ENCODE measurements at regions not wholly inside any gene's neighbourhood (a gene's known extent, or its start where the extent isn't known, plus 50 kb on each side); places are given as distances from the start of the nearest gene placed in this dataset.

DNA sequence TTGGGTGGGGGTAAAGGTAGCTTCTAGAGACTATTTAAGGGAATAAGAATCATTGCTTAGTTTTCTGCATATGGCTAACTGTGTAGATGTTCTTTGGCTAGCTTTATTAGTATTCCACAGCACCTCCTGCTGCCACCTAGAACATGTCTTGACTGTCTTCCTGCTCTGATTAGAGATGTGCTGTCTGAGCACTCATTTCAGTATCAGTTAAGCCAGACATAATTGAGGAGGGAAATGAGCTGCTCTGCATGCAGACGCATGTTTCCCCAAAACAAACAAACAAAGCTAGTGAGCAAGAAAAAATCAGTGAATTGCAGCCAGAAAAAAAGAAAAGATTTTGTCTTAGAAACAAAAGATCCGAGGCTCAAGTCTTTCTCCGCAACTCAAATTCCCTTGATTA is 402.2 kb downstream of the AASDHPPT start:
- ChIA-PET POLR2A (ENCODE audit: partially characterized antibody) (no interaction called here), CTCF (ENCODE audit: partially characterized antibody) (no interaction called here)
- Histone ChIP-seq H3K9me3 (ENCODE audit: control insufficient read depth in 1 of 2, low read length in 2 of 2) (no peaks in the 10 kb centered on the region), H3K4me3 (ENCODE audit: low read length in 2 of 2) (no peak overlapping the region), H3K27me3 (ENCODE audit: insufficient read depth, low read length) (no peaks in the 10 kb centered on the region), H3K27ac (ENCODE audit: low read depth, low read length) (no peak overlapping the region), H3K4me1 (ENCODE audit: insufficient read depth, low read length) (no peaks in the 10 kb centered on the region), H3K36me3 (ENCODE audit: insufficient read depth, low read length) (no peaks in the 10 kb centered on the region)
- Mint-ChIP-seq H3K9me3 (peaks cover 0 to 4% (median under 1%) of the 10 kb centered on the region in 8 donors), H3K27ac (no peak overlapping the region), H3K36me3 (no peaks in the 10 kb centered on the region), H3K4me3 (no peak overlapping the region), H3K4me1 (no peaks in the 10 kb centered on the region), H3K27me3 (no peaks in the 10 kb centered on the region)
- intact Hi-C loops (cut with micrococcal nuclease): no loop called here
- no peak for DNase-seq

DNA sequence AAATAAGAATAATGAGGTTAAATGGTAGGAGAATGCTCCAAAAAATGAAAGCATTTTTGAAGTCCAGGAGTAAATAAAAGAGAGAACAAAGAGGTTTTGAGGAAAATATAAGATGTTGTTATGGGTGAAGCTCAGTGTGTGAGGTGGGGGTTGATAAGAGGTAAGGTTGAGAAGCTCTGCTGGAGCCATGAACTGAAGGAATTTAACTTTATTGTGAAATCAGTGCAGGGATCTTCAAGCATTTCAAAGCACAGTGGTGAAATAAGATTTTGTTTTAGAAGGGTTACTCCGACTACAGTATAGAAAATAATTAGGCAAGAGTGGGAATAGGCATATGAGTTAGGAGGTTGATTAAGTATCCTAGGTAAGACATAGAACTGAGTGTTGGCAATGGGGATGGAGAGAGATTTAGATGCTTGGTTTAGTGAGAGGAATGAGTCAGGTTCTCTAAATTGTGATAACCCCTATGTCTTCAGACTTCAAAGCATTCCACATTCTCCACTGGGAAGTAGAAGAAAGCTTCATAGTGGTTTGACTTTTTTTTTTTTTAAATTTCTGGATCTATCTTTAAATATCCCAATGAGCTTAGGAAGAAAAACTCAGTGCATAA is 403.2 kb downstream of the AASDHPPT start:
- intact Hi-C loops (cut with micrococcal nuclease): no loop called here
- Mint-ChIP-seq H3K4me1 (no peaks in the 10 kb centered on the region), H3K27me3 (no peaks in the 10 kb centered on the region), H3K36me3 (no peaks in the 10 kb centered on the region), H3K4me3 (no peak overlapping the region), H3K9me3 (peaks cover 0 to 4% (median 0%) of the 10 kb centered on the region in 8 donors), H3K27ac (no peak overlapping the region)
- CTCF ChIA-PET (ENCODE audit: partially characterized antibody): no interaction called here
- H3K4me3 ChIP-seq (ENCODE audit: low read length in 2 of 2): no peak overlapping the region
- H3K36me3 ChIP-seq (ENCODE audit: insufficient read depth, low read length): no peaks in the 10 kb centered on the region
- no peak for DNase-seq
- H3K9me3 ChIP-seq (ENCODE audit: control insufficient read depth in 1 of 2, low read length in 2 of 2): no peaks in the 10 kb centered on the region
- POLR2A ChIA-PET (ENCODE audit: partially characterized antibody): no interaction called here
- H3K27ac ChIP-seq (ENCODE audit: low read depth, low read length): no peak overlapping the region
- no peaks in the 10 kb centered on the region for H3K4me1 ChIP-seq (ENCODE audit: insufficient read depth, low read length)
- H3K27me3 ChIP-seq (ENCODE audit: insufficient read depth, low read length): no peaks in the 10 kb centered on the region

DNA sequence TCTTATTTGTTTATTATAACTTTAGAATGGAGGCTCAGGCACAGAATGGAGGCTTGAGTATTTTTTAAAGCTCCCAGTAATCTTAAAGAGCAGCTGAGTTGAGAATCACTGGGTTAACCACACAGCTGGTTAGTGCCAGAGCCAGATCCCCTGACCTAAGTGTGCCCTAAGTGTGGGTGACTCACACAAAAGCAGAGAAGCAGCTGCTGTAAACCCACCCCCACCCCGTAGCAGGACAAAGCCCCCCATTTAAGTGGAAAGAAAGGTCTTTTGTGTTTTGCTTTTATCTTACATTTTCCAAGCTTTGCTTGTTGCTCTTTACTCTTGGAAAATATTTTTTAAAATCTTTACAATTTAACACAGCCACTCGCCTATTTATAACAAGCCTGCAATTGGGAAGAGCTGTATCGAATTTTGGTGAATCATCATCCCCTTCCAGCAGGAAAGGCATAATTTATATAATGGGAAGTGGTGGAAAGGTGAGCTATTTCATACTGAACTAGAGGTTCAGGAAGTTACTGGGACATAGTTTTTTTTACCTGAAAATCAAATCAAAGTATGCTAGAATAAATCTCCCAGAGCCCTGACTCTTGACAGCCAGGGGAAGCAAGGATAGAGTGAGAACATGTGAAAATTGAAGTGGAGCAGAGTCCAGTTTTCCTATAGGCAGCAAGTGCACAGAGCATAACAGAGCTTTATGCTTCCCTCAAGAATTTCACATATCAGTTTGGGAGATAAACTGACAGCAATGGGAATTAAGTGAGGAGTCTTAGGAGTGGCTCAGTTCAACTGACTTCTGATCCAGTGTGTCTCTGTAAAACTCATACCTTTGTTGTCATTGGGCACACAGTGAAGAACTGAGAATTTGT is 405.7 kb downstream of the AASDHPPT start:
- Mint-ChIP-seq H3K4me3 (no peak overlapping the region), H3K36me3 (no peaks in the 10 kb centered on the region), H3K4me1 (no peaks in the 10 kb centered on the region), H3K9me3 (peaks cover 0 to 4% (median 0%) of the 10 kb centered on the region in 8 donors), H3K27ac (no peak overlapping the region), H3K27me3 (no peaks in the 10 kb centered on the region)
- ChIA-PET POLR2A (ENCODE audit: partially characterized antibody) (no interaction called here), CTCF (ENCODE audit: partially characterized antibody) (no interaction called here)
- Histone ChIP-seq H3K36me3 (ENCODE audit: insufficient read depth, low read length) (no peaks in the 10 kb centered on the region), H3K4me3 (ENCODE audit: low read length in 2 of 2) (no peak overlapping the region), H3K9me3 (ENCODE audit: control insufficient read depth in 1 of 2, low read length in 2 of 2) (no peaks in the 10 kb centered on the region), H3K27ac (ENCODE audit: low read depth, low read length) (no peak overlapping the region), H3K4me1 (ENCODE audit: insufficient read depth, low read length) (no peaks in the 10 kb centered on the region), H3K27me3 (ENCODE audit: insufficient read depth, low read length) (no peaks in the 10 kb centered on the region)
- DNase-seq: no peak
- intact Hi-C loops (cut with micrococcal nuclease): no loop called here

DNA sequence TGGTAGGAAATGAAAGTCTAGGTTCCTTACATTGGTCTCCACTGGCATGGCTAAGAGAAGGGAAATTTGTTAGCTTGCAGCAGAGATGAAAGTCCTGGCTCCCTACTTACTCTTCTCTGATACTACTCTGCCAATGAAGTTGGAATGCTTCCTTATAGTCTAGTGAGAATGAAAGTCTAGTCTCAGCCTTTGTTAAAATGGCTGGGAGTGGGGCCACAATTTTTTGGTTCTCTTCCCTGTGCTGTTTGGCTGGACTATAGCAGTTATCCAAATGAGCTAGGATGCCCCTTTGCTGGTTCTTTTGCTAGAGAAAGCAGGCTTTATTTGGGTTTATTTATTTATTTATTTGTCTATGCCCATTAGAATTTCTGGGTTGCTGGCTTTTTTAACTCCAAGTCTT is 414.3 kb downstream of the AASDHPPT start:
- H3K4me3 ChIP-seq (ENCODE audit: low read length in 2 of 2): no peak overlapping the region
- H3K4me1 ChIP-seq (ENCODE audit: insufficient read depth, low read length): no peaks in the 10 kb centered on the region
- H3K36me3 ChIP-seq (ENCODE audit: insufficient read depth, low read length): no peaks in the 10 kb centered on the region
- peaks cover 0 to 14% (median 3%) of the 10 kb centered on the region in 8 donors for H3K9me3 Mint-ChIP-seq
- DNase-seq: no peak
- intact Hi-C loops (cut with micrococcal nuclease): no loop called here
- H3K27me3 ChIP-seq (ENCODE audit: insufficient read depth, low read length): no peaks in the 10 kb centered on the region
- no peaks in the 10 kb centered on the region for H3K4me1 Mint-ChIP-seq
- H3K36me3 Mint-ChIP-seq: no peaks in the 10 kb centered on the region
- no peak overlapping the region for H3K4me3 Mint-ChIP-seq
- ChIA-PET POLR2A (ENCODE audit: partially characterized antibody) (no interaction called here), CTCF (ENCODE audit: partially characterized antibody) (no interaction called here)
- no peaks in the 10 kb centered on the region for H3K9me3 ChIP-seq (ENCODE audit: control insufficient read depth in 1 of 2, low read length in 2 of 2)
- H3K27ac Mint-ChIP-seq: no peak overlapping the region
- H3K27ac ChIP-seq (ENCODE audit: low read depth, low read length): no peak overlapping the region
- H3K27me3 Mint-ChIP-seq: no peaks in the 10 kb centered on the region

DNA sequence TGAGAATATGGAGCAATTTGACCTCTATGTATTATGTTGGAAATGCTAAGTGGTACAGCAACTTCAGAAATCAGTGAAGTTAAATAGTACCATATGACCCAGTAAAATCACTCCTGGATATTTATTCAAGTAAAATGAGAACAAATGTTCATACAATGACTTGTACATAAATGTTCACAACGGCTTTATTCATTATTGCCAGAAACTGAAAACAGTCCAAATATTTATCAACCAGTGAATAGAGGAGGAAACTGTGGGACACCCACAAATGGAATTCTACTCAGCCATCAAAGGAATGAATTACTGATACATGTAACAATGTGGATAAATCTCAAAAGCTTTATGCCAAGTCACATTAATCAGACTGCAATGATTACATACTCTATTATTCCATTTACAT is 416.3 kb downstream of the AASDHPPT start:
- H3K4me3 ChIP-seq (ENCODE audit: low read length in 2 of 2): no peak overlapping the region
- ChIA-PET POLR2A (ENCODE audit: partially characterized antibody) (no interaction called here), CTCF (ENCODE audit: partially characterized antibody) (no interaction called here)
- no peaks in the 10 kb centered on the region for H3K36me3 ChIP-seq (ENCODE audit: insufficient read depth, low read length)
- Mint-ChIP-seq H3K4me3 (no peak overlapping the region), H3K9me3 (peaks cover 0 to 11% (median 3%) of the 10 kb centered on the region in 8 donors), H3K27ac (no peak overlapping the region), H3K4me1 (no peaks in the 10 kb centered on the region), H3K27me3 (no peaks in the 10 kb centered on the region), H3K36me3 (no peaks in the 10 kb centered on the region)
- DNase-seq: no peak
- H3K4me1 ChIP-seq (ENCODE audit: insufficient read depth, low read length): no peaks in the 10 kb centered on the region
- no peaks in the 10 kb centered on the region for H3K9me3 ChIP-seq (ENCODE audit: control insufficient read depth in 1 of 2, low read length in 2 of 2)
- no peak overlapping the region for H3K27ac ChIP-seq (ENCODE audit: low read depth, low read length)
- no peaks in the 10 kb centered on the region for H3K27me3 ChIP-seq (ENCODE audit: insufficient read depth, low read length)
- intact Hi-C loops (cut with micrococcal nuclease): no loop called here

DNA sequence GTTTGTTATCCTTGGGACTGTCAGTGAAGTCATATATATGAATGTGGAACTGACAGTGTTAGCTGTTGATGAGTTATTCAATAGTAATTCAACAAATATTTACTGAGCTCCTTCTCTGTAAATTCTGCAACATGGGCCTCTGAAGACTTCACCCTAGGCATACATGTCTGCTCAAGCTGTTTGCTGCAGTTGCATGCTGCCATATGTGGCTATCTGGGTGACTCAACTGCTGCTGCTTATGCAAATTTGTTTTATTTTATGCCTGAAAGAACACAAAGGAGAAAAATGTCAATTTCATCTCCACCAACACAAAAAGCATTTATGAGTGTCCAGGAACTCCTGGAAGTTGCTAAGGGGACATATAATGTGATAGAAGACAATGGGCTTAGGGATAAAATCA is 417.6 kb downstream of the AASDHPPT start:
- Histone ChIP-seq H3K4me3 (ENCODE audit: low read length in 2 of 2) (no peak overlapping the region), H3K36me3 (ENCODE audit: insufficient read depth, low read length) (no peaks in the 10 kb centered on the region), H3K9me3 (ENCODE audit: control insufficient read depth in 1 of 2, low read length in 2 of 2) (no peaks in the 10 kb centered on the region), H3K27ac (ENCODE audit: low read depth, low read length) (no peak overlapping the region), H3K27me3 (ENCODE audit: insufficient read depth, low read length) (no peaks in the 10 kb centered on the region), H3K4me1 (ENCODE audit: insufficient read depth, low read length) (no peaks in the 10 kb centered on the region)
- H3K4me1 Mint-ChIP-seq: no peaks in the 10 kb centered on the region
- no peak for DNase-seq
- H3K27ac Mint-ChIP-seq: no peak overlapping the region
- no peaks in the 10 kb centered on the region for H3K36me3 Mint-ChIP-seq
- POLR2A ChIA-PET (ENCODE audit: partially characterized antibody): no interaction called here
- CTCF ChIA-PET (ENCODE audit: partially characterized antibody): no interaction called here
- H3K9me3 Mint-ChIP-seq: peaks cover 0 to 7% (median 4%) of the 10 kb centered on the region in 8 donors
- H3K27me3 Mint-ChIP-seq: no peaks in the 10 kb centered on the region
- no peak overlapping the region for H3K4me3 Mint-ChIP-seq
- intact Hi-C loops (cut with micrococcal nuclease): no loop called here

DNA sequence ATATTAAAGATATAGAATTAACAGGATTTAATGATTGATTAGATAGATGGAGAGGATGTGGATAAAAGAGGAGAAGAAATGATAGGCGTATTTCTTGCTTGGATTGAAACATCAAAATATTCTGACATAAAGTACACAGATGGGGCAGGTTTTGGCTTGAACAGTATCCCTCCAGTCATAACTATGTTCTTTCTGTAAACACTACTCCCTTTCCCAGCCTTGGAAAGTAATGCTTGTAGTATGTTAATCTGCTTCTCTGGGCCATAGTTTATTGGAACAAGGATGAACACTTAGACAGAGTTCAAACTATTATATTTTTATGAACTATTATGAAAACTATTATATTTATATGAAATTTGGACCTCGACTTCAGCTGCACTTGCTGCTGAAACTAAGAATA is 419.2 kb downstream of the AASDHPPT start:
- no peaks in the 10 kb centered on the region for H3K36me3 Mint-ChIP-seq
- Histone ChIP-seq H3K4me1 (ENCODE audit: insufficient read depth, low read length) (no peaks in the 10 kb centered on the region), H3K27ac (ENCODE audit: low read depth, low read length) (no peak overlapping the region), H3K36me3 (ENCODE audit: insufficient read depth, low read length) (no peaks in the 10 kb centered on the region), H3K27me3 (ENCODE audit: insufficient read depth, low read length) (no peaks in the 10 kb centered on the region), H3K4me3 (ENCODE audit: low read length in 2 of 2) (no peak overlapping the region), H3K9me3 (ENCODE audit: control insufficient read depth in 1 of 2, low read length in 2 of 2) (no peaks in the 10 kb centered on the region)
- CTCF ChIA-PET (ENCODE audit: partially characterized antibody): no interaction called here
- no peak overlapping the region for H3K27ac Mint-ChIP-seq
- H3K4me1 Mint-ChIP-seq: no peaks in the 10 kb centered on the region
- H3K4me3 Mint-ChIP-seq: no peak overlapping the region
- POLR2A ChIA-PET (ENCODE audit: partially characterized antibody): no interaction called here
- H3K27me3 Mint-ChIP-seq: no peaks in the 10 kb centered on the region
- intact Hi-C loops (cut with micrococcal nuclease): no loop called here
- DNase-seq: no peak
- peaks cover 0 to 7% (median 2%) of the 10 kb centered on the region in 8 donors for H3K9me3 Mint-ChIP-seq

All from CD4-positive, alpha-beta memory T cell (primary cell).